ENCODE measurements at regions not wholly inside any gene's neighbourhood (a gene's known extent, or its start where the extent isn't known, plus 50 kb on each side); places are given as distances from the start of the nearest gene placed in this dataset.
"Not testable (repeated sequence)": the region's sequence is repeated elsewhere in the genome, so short reads cannot be mapped to it uniquely, and the experiment has no call there.

GRCh38 chr7:24441314-24442027 lies 131.8 kb upstream of the PALS2 start:
- FAIRE-seq: no peak
- DNase-seq (ENCODE audit: insufficient read length, low spot score): no peak
- TF ChIP-seq, protein P1, sequence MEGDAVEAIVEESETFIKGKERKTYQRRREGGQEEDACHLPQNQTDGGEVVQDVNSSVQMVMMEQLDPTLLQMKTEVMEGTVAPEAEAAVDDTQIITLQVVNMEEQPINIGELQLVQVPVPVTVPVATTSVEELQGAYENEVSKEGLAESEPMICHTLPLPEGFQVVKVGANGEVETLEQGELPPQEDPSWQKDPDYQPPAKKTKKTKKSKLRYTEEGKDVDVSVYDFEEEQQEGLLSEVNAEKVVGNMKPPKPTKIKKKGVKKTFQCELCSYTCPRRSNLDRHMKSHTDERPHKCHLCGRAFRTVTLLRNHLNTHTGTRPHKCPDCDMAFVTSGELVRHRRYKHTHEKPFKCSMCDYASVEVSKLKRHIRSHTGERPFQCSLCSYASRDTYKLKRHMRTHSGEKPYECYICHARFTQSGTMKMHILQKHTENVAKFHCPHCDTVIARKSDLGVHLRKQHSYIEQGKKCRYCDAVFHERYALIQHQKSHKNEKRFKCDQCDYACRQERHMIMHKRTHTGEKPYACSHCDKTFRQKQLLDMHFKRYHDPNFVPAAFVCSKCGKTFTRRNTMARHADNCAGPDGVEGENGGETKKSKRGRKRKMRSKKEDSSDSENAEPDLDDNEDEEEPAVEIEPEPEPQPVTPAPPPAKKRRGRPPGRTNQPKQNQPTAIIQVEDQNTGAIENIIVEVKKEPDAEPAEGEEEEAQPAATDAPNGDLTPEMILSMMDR (IDR thresholded peaks at IDR 0.05; ENCODE audit: insufficient read depth, missing control alignments): no peak

GRCh38 chr7:24442170-24442777 lies 131.0 kb upstream of the PALS2 start:
- FAIRE-seq: no peak
- no peak for DNase-seq (ENCODE audit: insufficient read length, low spot score)
- TF ChIP-seq, protein P1 (IDR thresholded peaks at IDR 0.05; ENCODE audit: insufficient read depth, missing control alignments): no peak

DNA sequence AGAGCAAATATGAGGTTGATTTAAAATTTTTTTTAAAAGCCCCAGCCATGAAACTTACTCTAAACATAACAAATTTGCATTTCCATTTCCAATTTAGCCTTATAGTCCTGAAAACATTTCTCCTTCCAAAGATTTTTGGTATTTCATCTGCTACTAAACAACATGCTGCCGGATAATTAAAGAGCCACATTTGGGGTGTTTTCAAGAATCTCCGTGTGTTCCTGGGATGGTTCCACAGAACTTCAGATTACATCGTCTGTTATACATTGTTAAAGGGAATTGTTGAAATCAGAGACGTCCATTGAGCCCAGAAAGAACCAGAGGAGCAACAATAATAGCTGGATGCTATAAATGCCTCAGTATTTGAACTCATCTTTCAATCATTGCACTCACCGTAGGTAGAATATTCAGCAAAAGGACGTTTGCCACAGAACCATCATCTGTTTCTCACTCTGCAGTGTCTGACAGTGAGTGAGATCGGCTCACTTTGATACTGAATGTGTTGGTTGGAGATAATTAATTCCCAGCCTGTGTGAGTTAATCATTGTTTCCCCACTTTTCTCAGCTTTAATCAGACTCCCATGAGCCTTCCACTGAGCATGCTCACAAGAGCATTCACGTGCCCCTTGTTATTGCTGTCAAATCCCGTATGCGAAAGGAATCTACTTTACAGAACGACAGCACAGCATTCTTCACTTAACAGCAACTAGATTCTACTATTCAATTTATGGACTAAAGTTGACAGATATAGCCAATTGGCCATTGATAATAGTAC lies 128.4 kb upstream of the PALS2 start:
- FAIRE-seq (no peak), DNase-seq (ENCODE audit: insufficient read length, low spot score) (no peak)
- TF ChIP-seq, protein P1 (IDR thresholded peaks at IDR 0.05; ENCODE audit: insufficient read depth, missing control alignments): no peak

GRCh38 chr7:24448038-24448437 lies 125.2 kb upstream of the PALS2 start:
- no peak for DNase-seq (ENCODE audit: insufficient read length, low spot score)
- TF ChIP-seq, protein P1 (IDR thresholded peaks at IDR 0.05; ENCODE audit: insufficient read depth, missing control alignments): no peak
- no peak for FAIRE-seq

GRCh38 chr7:24449416-24449815 lies 123.8 kb upstream of the PALS2 start:
- DNase-seq (ENCODE audit: insufficient read length, low spot score); FAIRE-seq: not testable (repeated sequence)

GRCh38 chr7:24455813-24456525 lies 117.3 kb upstream of the PALS2 start:
- TF ChIP-seq, protein P1 (IDR thresholded peaks at IDR 0.05; ENCODE audit: insufficient read depth, missing control alignments): no peak
- DNase-seq (ENCODE audit: insufficient read length, low spot score): no peak
- no peak for FAIRE-seq

- FAIRE-seq (no peak), DNase-seq (ENCODE audit: insufficient read length, low spot score) (no peak)
- TF ChIP-seq, protein P1 (IDR thresholded peaks at IDR 0.05; ENCODE audit: insufficient read depth, missing control alignments): no peak
Measured at GRCh38 chr7:24456526-24457218, 116.6 kb upstream of the PALS2 start.
